HL-60 (cell line): ENCODE measurements at regions not wholly inside any gene's neighbourhood (a gene's known extent, or its start where the extent isn't known, plus 50 kb on each side); places are given as distances from the start of the nearest gene placed in this dataset.

Experiments
- DNase-seq, 2 experiments: peaks; one replicate each; pipeline ENCODE4 v3.0.0-alpha.2; 2010 to 2020; ENCODE audit warnings: low read depth in 1 of 2, low spot score in 1 of 2
- H3K27ac ChIP-seq: fragments of 250-450 bp; sonication (Bioruptor Pico); replicated peaks from 2 replicates; pipeline ENCODE4 v1.5.1; 2020; ENCODE audit warnings: mild to moderate bottlenecking, moderate library complexity
- H3K27me3 ChIP-seq: fragments of 250-450 bp; sonication (Bioruptor Pico); 2 replicates; pipeline ENCODE4 v1.5.1; 2021; ENCODE audit warnings: mild to moderate bottlenecking, moderate library complexity; ENCODE audit not compliant: insufficient read depth, poor library complexity, severe bottlenecking
- H3K4me3 ChIP-seq: replicated peaks from 2 replicates; pipeline ENCODE4 v1.5.1; 2011; ENCODE audit warnings: mild to moderate bottlenecking, control low read depth, low read length; ENCODE audit not compliant: insufficient read depth
- CTCF ChIP-seq: IDR thresholded peaks from one replicate; pipeline ENCODE4 v1.5.1; 2011; ENCODE audit warnings: low read length, control low read depth, inconsistent platforms; ENCODE audit not compliant: insufficient read depth
- GABPA ChIP-seq: IDR thresholded peaks from 2 replicates; pipeline ENCODE4 v1.6.1; 2012; ENCODE audit warnings: low read depth
- POLR2AphosphoS5 ChIP-seq: IDR thresholded peaks from 2 replicates; pipeline ENCODE4 v1.6.1; 2012; ENCODE audit warnings: low read depth
- REST ChIP-seq: IDR thresholded peaks from 2 replicates; pipeline ENCODE4 v1.6.1; 2012; ENCODE audit warnings: low read depth; ENCODE audit not compliant: insufficient replicate concordance
- SPI1 ChIP-seq: IDR thresholded peaks from 2 replicates; pipeline ENCODE4 v1.6.1; 2012; ENCODE audit warnings: low read depth, mild to moderate bottlenecking, borderline replicate concordance

DNA sequence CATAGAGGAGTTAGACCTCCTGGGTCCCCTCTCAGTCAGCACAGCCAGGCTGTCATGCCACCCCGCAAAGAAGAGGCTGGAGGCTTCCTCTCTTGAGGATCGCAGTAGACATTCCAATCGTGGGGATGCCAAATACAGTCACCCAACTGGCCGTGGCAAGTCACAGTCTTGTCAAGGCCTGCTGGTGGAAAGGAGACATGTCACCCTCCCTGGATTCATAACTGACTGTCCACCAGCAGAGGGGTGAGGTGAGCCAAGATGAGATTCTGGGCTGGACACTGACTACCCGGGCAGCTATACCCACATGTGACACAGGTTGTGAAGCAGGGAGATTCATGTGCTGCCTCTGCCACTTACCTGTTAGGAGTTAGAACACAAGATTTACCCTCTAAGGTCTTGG lies 123.5 kb upstream of the NGF start:
- H3K27me3 ChIP-seq: no peaks in the 10 kb centered on the region
- H3K4me3 ChIP-seq: no peak overlapping the region
- TF ChIP-seq SPI1 (no peak), POLR2AphosphoS5 (no peak), CTCF (no peak), GABPA (no peak), REST (no peak)
- DNase-seq: no peak
- no peak overlapping the region for H3K27ac ChIP-seq

GRCh38 chr1:115459161-115459560 lies 121.1 kb upstream of the NGF start:
- TF ChIP-seq REST (no peak), POLR2AphosphoS5 (no peak), GABPA (no peak), SPI1 (no peak)
- DNase-seq: no peak

DNA sequence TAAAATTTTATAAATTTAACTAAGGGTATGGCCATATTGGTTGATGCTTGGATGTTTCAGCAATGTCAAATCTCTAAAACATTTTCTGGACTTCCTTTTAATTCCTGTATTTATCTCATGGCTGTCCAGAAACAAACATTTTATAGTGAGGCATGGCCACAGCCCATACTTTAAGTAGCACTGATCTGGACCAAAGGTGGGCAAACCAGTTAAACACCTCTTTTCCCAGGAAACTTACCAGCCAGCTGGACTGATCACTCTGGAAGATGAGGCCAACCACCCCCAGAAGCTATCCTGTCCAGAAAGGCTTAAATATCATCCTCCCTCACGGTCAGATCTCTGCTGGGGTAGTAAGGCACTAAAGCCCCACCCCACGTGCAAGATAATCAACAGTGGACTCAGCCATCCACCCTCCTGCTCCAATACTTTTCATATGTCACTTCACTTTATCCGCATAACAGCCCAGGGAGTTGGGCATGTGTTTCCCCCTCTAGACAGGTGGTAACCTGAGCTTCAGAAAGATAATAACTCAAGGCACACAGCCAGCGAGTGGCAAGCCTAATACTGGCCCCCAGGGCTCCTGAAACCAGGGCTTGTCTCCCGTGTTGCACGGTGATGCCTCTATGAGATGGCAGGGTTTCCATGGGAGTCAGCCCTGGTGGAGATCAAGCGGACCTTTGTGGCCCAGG lies 120.5 kb upstream of the NGF start:
- no peak for DNase-seq
- Histone ChIP-seq H3K27ac (no peak overlapping the region), H3K4me3 (no peak overlapping the region), H3K27me3 (no peaks in the 10 kb centered on the region)
- TF ChIP-seq GABPA (no peak), CTCF (no peak), REST (no peak), POLR2AphosphoS5 (no peak), SPI1 (no peak)

More at GRCh38 chr1:115459161-115459560, 121.1 kb upstream of the NGF start:
- H3K4me3 ChIP-seq: no peak overlapping the region
- H3K27me3 ChIP-seq: no peaks in the 10 kb centered on the region
- no peak overlapping the region for H3K27ac ChIP-seq
